ENCODE measurements at regions not wholly inside any gene's neighbourhood (a gene's known extent, or its start where the extent isn't known, plus 50 kb on each side); places are given as distances from the start of the nearest gene placed in this dataset.

GRCh38 chr1:224800486-224801119, 128.9 kb upstream of the DNAH14 start:
- Histone ChIP-seq H3K4me1 (ENCODE audit: control insufficient read depth, insufficient read depth, low read length) (no peaks in the 10 kb centered on the region), H3K27ac (ENCODE audit: low read depth, low read length) (no peak overlapping the region), H3K36me3 (ENCODE audit: control insufficient read depth, insufficient read depth, low read length) (no peaks in the 10 kb centered on the region), H3K9ac (ENCODE audit: extremely low read depth, low read length, poor library complexity, severe bottlenecking) (no peak overlapping the region), H3K4me3 (ENCODE audit: low read length) (no peak overlapping the region), H3K9me3 (ENCODE audit: control insufficient read depth, low read length) (no peaks in the 10 kb centered on the region), H3K27me3 (ENCODE audit: control insufficient read depth, insufficient read depth, low read length, poor library complexity, severe bottlenecking) (no peaks in the 10 kb centered on the region)
- TF ChIP-seq CTCF (conservative IDR thresholded peaks at IDR 0.05) = no peak
- Mint-ChIP-seq H3K4me3 (no peak overlapping the region), H3K27me3 (ENCODE audit: insufficient read depth) (peaks cover 7% of the 10 kb centered on the region), H3K9me3 (peaks cover 1% of the 10 kb centered on the region), H3K4me1 (peaks cover 8% of the 10 kb centered on the region), H3K27ac (no peak overlapping the region), H3K36me3 (ENCODE audit: low read depth) (no peaks in the 10 kb centered on the region)
- DNase-seq = no peak
- 61 to 67% methylated on average over 6 to 8 of the region's 8 CpGs for WGBS, 2 experiments (ENCODE audit: insufficient coverage in 1 of 2, insufficient read length in 1 of 2)

GRCh38 chr1:224801844-224802490, 127.5 kb upstream of the DNAH14 start:
- peaks cover 1% of the 10 kb centered on the region for H3K9me3 Mint-ChIP-seq
- DNase-seq = no peak
- H3K36me3 Mint-ChIP-seq (ENCODE audit: low read depth) = no peaks in the 10 kb centered on the region
- Histone ChIP-seq H3K36me3 (ENCODE audit: control insufficient read depth, insufficient read depth, low read length) (no peaks in the 10 kb centered on the region), H3K9ac (ENCODE audit: extremely low read depth, low read length, poor library complexity, severe bottlenecking) (no peak overlapping the region), H3K27me3 (ENCODE audit: control insufficient read depth, insufficient read depth, low read length, poor library complexity, severe bottlenecking) (no peaks in the 10 kb centered on the region), H3K4me3 (ENCODE audit: low read length) (no peak overlapping the region), H3K9me3 (ENCODE audit: control insufficient read depth, low read length) (no peaks in the 10 kb centered on the region), H3K27ac (ENCODE audit: low read depth, low read length) (no peak overlapping the region), H3K4me1 (ENCODE audit: control insufficient read depth, insufficient read depth, low read length) (no peaks in the 10 kb centered on the region)
- H3K4me1 Mint-ChIP-seq = peaks cover 8% of the 10 kb centered on the region
- H3K27me3 Mint-ChIP-seq (ENCODE audit: insufficient read depth) = peaks cover 4% of the 10 kb centered on the region
- H3K4me3 Mint-ChIP-seq = no peak overlapping the region
- TF ChIP-seq CTCF (conservative IDR thresholded peaks at IDR 0.05) = no peak
- 89% methylated on average over 2 of the region's 2 CpGs; no CpG with 5 or more reads in 1 of the 2 experiments for WGBS, 2 experiments (ENCODE audit: insufficient coverage in 1 of 2, insufficient read length in 1 of 2)
- no peak overlapping the region for H3K27ac Mint-ChIP-seq

GRCh38 chr1:224802617-224803016, 126.9 kb upstream of the DNAH14 start:
- H3K9me3 Mint-ChIP-seq = peaks cover 1% of the 10 kb centered on the region
- no peak for DNase-seq
- H3K4me3 Mint-ChIP-seq = no peak overlapping the region
- H3K27me3 Mint-ChIP-seq (ENCODE audit: insufficient read depth) = peaks cover 4% of the 10 kb centered on the region
- no peaks in the 10 kb centered on the region for H3K9me3 ChIP-seq (ENCODE audit: control insufficient read depth, low read length)
- H3K4me1 Mint-ChIP-seq = peaks cover 8% of the 10 kb centered on the region
- no peak overlapping the region for H3K4me3 ChIP-seq (ENCODE audit: low read length)
- H3K36me3 ChIP-seq (ENCODE audit: control insufficient read depth, insufficient read depth, low read length) = no peaks in the 10 kb centered on the region
- H3K9ac ChIP-seq (ENCODE audit: extremely low read depth, low read length, poor library complexity, severe bottlenecking) = no peak overlapping the region
- no peaks in the 10 kb centered on the region for H3K27me3 ChIP-seq (ENCODE audit: control insufficient read depth, insufficient read depth, low read length, poor library complexity, severe bottlenecking)
- H3K36me3 Mint-ChIP-seq (ENCODE audit: low read depth) = no peaks in the 10 kb centered on the region
- H3K4me1 ChIP-seq (ENCODE audit: control insufficient read depth, insufficient read depth, low read length) = no peaks in the 10 kb centered on the region
- no peak for TF ChIP-seq CTCF (conservative IDR thresholded peaks at IDR 0.05)
- no peak overlapping the region for H3K27ac ChIP-seq (ENCODE audit: low read depth, low read length)
- WGBS, 2 experiments (ENCODE audit: insufficient coverage in 1 of 2, insufficient read length in 1 of 2) = 92 to 100% methylated on average over 3 of the region's 3 CpGs
- no peak overlapping the region for H3K27ac Mint-ChIP-seq

Measured in endodermal cell (in vitro differentiated cells).